GM12878 (cell line): ENCODE measurements at regions not wholly inside any gene's neighbourhood (a gene's known extent, or its start where the extent isn't known, plus 50 kb on each side); places are given as distances from the start of the nearest gene placed in this dataset.

Experiments used
- ATAC-seq: fragments of 200-7000 bp; cut with Tn5 transposase; 3 replicates; pipeline ENCODE4 v1.9.1; 2020; ENCODE audit warnings: mild to moderate bottlenecking, moderate library complexity
- BruUV-seq: library from RNA; stranded (reverse); fragments of 400-500 nt; replicated peaks from 2 replicates; lab custom pipeline; 2021; lab: Mats Ljungman, UMichigan
- CTCF ChIA-PET: fragments of 300-600 bp; sonication (Branson Sonifier 250); formaldehyde crosslinking; extraction: SDS; loops from one replicate; lab custom pipeline; 2021; ENCODE audit warnings: inconsistent platforms; lab: Yijun Ruan, JAX
- POLR2A ChIA-PET: fragments of 350-600 bp; formaldehyde crosslinking; extraction: SDS; loops from one replicate; lab custom pipeline; 2021; ENCODE audit warnings: inconsistent platforms; lab: Charles Lee
- RAD21 ChIA-PET: fragments of 300-600 bp; sonication (Branson Sonifier 250); formaldehyde crosslinking; loops from one replicate; lab custom pipeline; 2023; ENCODE audit warnings: antibody characterized with exemption; ENCODE audit not compliant: unreplicated experiment; lab: Charles Lee
- SMC1A ChIA-PET: fragments of 300-600 bp; sonication (Branson Sonifier 250); formaldehyde crosslinking; loops from one replicate; lab custom pipeline; 2023; ENCODE audit not compliant: unreplicated experiment, uncharacterized antibody; lab: Charles Lee
- DNase-seq: peaks from one replicate; pipeline ENCODE4 v3.0.0-alpha.2; 2011; ENCODE audit warnings: low read depth, low spot score
- FAIRE-seq: peaks from 3 replicates; lab custom pipeline; 2011; peaks lifted over from hg19 to GRCh38; lab: Jason Lieb, UNC
- H2AFZ ChIP-seq: 2 replicates; pipeline ENCODE4 v1.6.0; 2011; ENCODE audit warnings: low read depth, low read length, control low read depth; ENCODE audit not compliant: control insufficient read depth
- H3K27ac ChIP-seq: 2 replicates; pipeline ENCODE4 v1.5.1; 2011; ENCODE audit warnings: control low read depth; ENCODE audit not compliant: control insufficient read depth, insufficient read depth
- H3K27me3 ChIP-seq, 2 experiments: replicated peaks in 1 of 2; 2 replicates each; pipeline versions ENCODE4 v1.6.0 to v1.6.1; 2011; ENCODE audit warnings: low read length in 1 of 2; ENCODE audit not compliant: control insufficient read depth in 2 of 2, insufficient read depth in 2 of 2
- H3K36me3 ChIP-seq, 2 experiments: 2 replicates each; pipeline ENCODE4 v1.5.1; 2011; ENCODE audit warnings: low read length in 1 of 2; ENCODE audit not compliant: control insufficient read depth in 2 of 2, insufficient read depth in 2 of 2
- H3K4me1 ChIP-seq: 2 replicates; pipeline ENCODE4 v1.6.1; 2011; ENCODE audit warnings: mild to moderate bottlenecking, low read length, moderate library complexity, mixed read lengths; ENCODE audit not compliant: control insufficient read depth, insufficient read depth
- H3K4me2 ChIP-seq: 2 replicates; pipeline ENCODE4 v1.6.0; 2011; ENCODE audit warnings: control low read depth; ENCODE audit not compliant: control insufficient read depth, insufficient read depth
- H3K4me3 ChIP-seq: fragments of 200-600 bp; sonication (generic); 2 replicates; pipeline ENCODE4 v1.5.1; 2016
- H3K79me2 ChIP-seq: 2 replicates; pipeline ENCODE4 v1.6.0; 2011; ENCODE audit warnings: low read length; ENCODE audit not compliant: control insufficient read depth, insufficient read depth
- H3K9ac ChIP-seq: 2 replicates; pipeline ENCODE4 v1.8.0; 2011; ENCODE audit warnings: low read length, control low read depth, mixed read lengths; ENCODE audit not compliant: control insufficient read depth, insufficient read depth
- H3K9me3 ChIP-seq: replicated peaks from 3 replicates; pipeline ENCODE4 v1.5.1; 2011; ENCODE audit warnings: mild to moderate bottlenecking, low read length; ENCODE audit not compliant: control insufficient read depth, insufficient read depth
- H4K20me1 ChIP-seq: 2 replicates; pipeline ENCODE4 v1.6.0; 2011; ENCODE audit not compliant: control insufficient read depth, insufficient read depth
- CBFB ChIP-seq: IDR thresholded peaks from 2 replicates; pipeline ENCODE4 v1.6.1; 2016; ENCODE audit warnings: antibody characterized with exemption, low read depth
- FOXK2 ChIP-seq: fragments of 450-650 bp; IDR thresholded peaks from 2 replicates; pipeline ENCODE4 v1.6.1; 2017; ENCODE audit warnings: mild to moderate bottlenecking, moderate library complexity
- GATAD2B ChIP-seq: fragments of 450-650 bp; conservative IDR thresholded peaks from 2 replicates; pipeline ENCODE4 v1.6.1; 2017; ENCODE audit warnings: low read depth, mild to moderate bottlenecking, moderate library complexity
- HDAC6 ChIP-seq: fragments of 200-600 bp; sonication (generic); IDR thresholded peaks from one replicate; pipeline ENCODE4 v1.8.0; 2017; ENCODE audit warnings: antibody characterized with exemption; ENCODE audit not compliant: unreplicated experiment
- IRF4 ChIP-seq: IDR thresholded peaks from 2 replicates; pipeline ENCODE4 v1.6.1; 2011; ENCODE audit warnings: low read depth, low read length
- LARP7 ChIP-seq: fragments of 450-650 bp; IDR thresholded peaks from 2 replicates; pipeline ENCODE4 v1.6.1; 2017; ENCODE audit warnings: mild to moderate bottlenecking
- MYB ChIP-seq: fragments of 150-350 bp; IDR thresholded peaks from 2 replicates; pipeline ENCODE4 v1.6.1; 2014; ENCODE audit warnings: mild to moderate bottlenecking, low read depth, low read length, borderline replicate concordance
- POLR2AphosphoS5 ChIP-seq: IDR thresholded peaks from 2 replicates; pipeline ENCODE4 v1.6.1; 2011; ENCODE audit warnings: mild to moderate bottlenecking, low read length, inconsistent platforms
- RCOR1 ChIP-seq: conservative IDR thresholded peaks from 2 replicates; pipeline ENCODE4 v1.6.1; 2012; ENCODE audit warnings: low read depth, low read length, improper control_type of control experiment
- RELA ChIP-seq: fragments of 450-650 bp; IDR thresholded peaks from 2 replicates; pipeline ENCODE4 v1.8.0; 2014; ENCODE audit warnings: borderline replicate concordance; ENCODE audit not compliant: partially characterized antibody
- SPI1 ChIP-seq: IDR thresholded peaks from 2 replicates; pipeline ENCODE4 v1.6.1; 2011; ENCODE audit warnings: low read depth, mild to moderate bottlenecking, low read length, moderate library complexity, borderline replicate concordance; ENCODE audit not compliant: insufficient read depth
- SRF ChIP-seq, 2 experiments: IDR thresholded peaks; 2 replicates each; pipeline ENCODE4 v1.6.1; 2011; ENCODE audit warnings: low read depth in 2 of 2, low read length in 2 of 2, mild to moderate bottlenecking in 1 of 2, moderate library complexity in 1 of 2
- TCF12 ChIP-seq: IDR thresholded peaks from 2 replicates; pipeline ENCODE4 v1.6.1; 2011; ENCODE audit warnings: low read depth, mild to moderate bottlenecking, low read length
- WGBS: methylation state at CpG from one replicate; pipeline ENCODE4 v1.1.6; 2016; ENCODE audit warnings: low lambda C conversion rate; ENCODE audit not compliant: insufficient replicate concordance, insufficient coverage; ENCODE audit errors: missing lambda C conversion rate; 5-methylcytosine and 5-hydroxymethylcytosine counted together
- in situ Hi-C: fragments of 300-500 bp; cut with MboI; formaldehyde crosslinking; loops from 9 replicates; pipeline ENCODE4 v1.14.3; 2018; ENCODE audit warnings: mixed read lengths
- intact Hi-C: fragments of 100-400 bp; cut with micrococcal nuclease; formaldehyde crosslinking; loops from one replicate; pipeline ENCODE4 v1.14.2; 2022; ENCODE audit not compliant: unreplicated experiment
- TF ChIP-seq, protein P1 (sequence below): fragments of 450-650 bp; formaldehyde crosslinking; IDR thresholded peaks from 2 replicates; pipeline ENCODE4 v1.4.0; 2020; ENCODE audit warnings: mild to moderate bottlenecking, moderate library complexity

DNA sequence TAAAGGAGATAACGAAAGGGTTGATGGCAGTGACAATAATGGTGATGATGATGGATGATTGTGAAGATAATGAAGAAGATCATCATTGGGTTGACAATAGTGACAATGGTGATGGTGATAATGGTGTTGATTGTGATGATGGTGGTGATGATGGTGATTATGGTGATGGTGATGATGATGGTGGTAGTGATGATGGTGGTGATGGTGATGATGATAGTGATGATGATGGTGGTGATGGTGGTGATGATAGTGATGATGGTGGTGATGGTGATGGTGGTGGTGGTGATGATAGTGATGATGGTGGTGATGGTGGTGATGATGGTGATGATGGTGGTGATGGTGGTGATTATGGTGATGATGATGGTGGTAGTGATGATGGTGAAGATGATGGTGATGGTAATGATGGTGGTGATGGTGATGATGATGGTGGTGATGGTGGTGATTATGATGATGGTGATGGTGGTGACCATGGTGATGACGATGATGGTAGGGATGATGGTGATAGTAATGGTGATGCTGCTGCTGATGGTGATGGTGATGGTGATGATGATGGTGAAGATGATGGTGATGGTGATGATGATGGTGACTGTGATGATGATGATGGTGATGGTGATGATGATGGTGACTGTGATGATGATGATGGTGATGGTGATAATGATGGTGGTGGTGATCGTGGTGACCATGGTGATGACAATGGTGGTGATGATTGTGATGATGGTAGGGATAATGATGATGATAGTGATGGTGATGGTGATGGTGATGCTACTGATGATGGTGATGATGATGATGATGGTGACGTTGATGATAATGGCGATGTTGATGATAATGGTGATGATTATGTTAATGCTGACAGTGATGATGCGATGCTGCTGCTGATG, 61.6 kb upstream of the NKX1-1 start:
- H3K4me3 ChIP-seq = no peak overlapping the region
- H3K4me1 ChIP-seq = no peaks in the 10 kb centered on the region
- ChIA-PET SMC1A (no interaction called here), CTCF (no interaction called here), POLR2A (no interaction called here)
- no TSS peak for BruUV-seq
- in situ Hi-C loops = loop anchor here (10.0 kb wide), 2 partner anchors 63 to 1053 kb away; partner anchors contain the start of gene NKX1-1
- H4K20me1 ChIP-seq = no peaks in the 10 kb centered on the region
- ATAC-seq (no peak), FAIRE-seq (no peak)
- H3K79me2 ChIP-seq = no peaks in the 10 kb centered on the region
- no peak for TF ChIP-seq HDAC6
- TF ChIP-seq RELA = no peak
- TF ChIP-seq SRF (IDR thresholded peaks at IDR 0.05; ENCODE audit: low read depth in 2 of 2, low read length in 2 of 2) = no peak
- TF ChIP-seq, all 136 proteins: peak for 0
- H2AFZ ChIP-seq = no peak overlapping the region
- H3K36me3 ChIP-seq = no peaks in the 10 kb centered on the region
- no peaks in the 10 kb centered on the region for H3K27me3 ChIP-seq
- intact Hi-C loops = no loop called here
- RAD21 ChIA-PET = no interaction called here
- WGBS = 45% methylated on average over 6 of the region's 6 CpGs
- no peak for DNase-seq
- no peak overlapping the region for H3K9ac ChIP-seq
- no peak overlapping the region for H3K27ac ChIP-seq
- no peak overlapping the region for H3K4me2 ChIP-seq
- no peaks in the 10 kb centered on the region; the same call in 2 of the 3 replicates for H3K9me3 ChIP-seq

DNA sequence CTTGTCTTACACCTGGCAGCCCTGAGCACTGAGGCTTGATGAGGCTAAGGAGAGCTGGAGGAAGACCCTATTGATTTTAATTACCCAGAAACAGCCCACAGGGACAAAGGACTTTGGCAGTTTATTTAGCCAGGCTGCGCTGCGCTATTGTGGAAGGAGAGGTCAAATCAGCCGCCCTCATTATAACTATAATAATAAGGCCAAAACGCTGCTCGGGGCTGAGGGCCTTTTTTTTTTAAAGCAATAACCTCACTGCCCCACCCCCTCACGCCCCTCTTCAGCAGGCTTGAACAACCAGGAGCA, 60.6 kb upstream of the NKX1-1 start:
- ATAC-seq = no peak
- H3K4me1 ChIP-seq = no peaks in the 10 kb centered on the region
- no peaks in the 10 kb centered on the region for H3K36me3 ChIP-seq
- DNase-seq = no peak
- BruUV-seq = no TSS peak
- 55% methylated on average over 6 of the region's 6 CpGs for WGBS
- H3K9ac ChIP-seq = no peak overlapping the region
- H3K79me2 ChIP-seq = no peaks in the 10 kb centered on the region
- FAIRE-seq = no peak
- TF ChIP-seq, protein P1, sequence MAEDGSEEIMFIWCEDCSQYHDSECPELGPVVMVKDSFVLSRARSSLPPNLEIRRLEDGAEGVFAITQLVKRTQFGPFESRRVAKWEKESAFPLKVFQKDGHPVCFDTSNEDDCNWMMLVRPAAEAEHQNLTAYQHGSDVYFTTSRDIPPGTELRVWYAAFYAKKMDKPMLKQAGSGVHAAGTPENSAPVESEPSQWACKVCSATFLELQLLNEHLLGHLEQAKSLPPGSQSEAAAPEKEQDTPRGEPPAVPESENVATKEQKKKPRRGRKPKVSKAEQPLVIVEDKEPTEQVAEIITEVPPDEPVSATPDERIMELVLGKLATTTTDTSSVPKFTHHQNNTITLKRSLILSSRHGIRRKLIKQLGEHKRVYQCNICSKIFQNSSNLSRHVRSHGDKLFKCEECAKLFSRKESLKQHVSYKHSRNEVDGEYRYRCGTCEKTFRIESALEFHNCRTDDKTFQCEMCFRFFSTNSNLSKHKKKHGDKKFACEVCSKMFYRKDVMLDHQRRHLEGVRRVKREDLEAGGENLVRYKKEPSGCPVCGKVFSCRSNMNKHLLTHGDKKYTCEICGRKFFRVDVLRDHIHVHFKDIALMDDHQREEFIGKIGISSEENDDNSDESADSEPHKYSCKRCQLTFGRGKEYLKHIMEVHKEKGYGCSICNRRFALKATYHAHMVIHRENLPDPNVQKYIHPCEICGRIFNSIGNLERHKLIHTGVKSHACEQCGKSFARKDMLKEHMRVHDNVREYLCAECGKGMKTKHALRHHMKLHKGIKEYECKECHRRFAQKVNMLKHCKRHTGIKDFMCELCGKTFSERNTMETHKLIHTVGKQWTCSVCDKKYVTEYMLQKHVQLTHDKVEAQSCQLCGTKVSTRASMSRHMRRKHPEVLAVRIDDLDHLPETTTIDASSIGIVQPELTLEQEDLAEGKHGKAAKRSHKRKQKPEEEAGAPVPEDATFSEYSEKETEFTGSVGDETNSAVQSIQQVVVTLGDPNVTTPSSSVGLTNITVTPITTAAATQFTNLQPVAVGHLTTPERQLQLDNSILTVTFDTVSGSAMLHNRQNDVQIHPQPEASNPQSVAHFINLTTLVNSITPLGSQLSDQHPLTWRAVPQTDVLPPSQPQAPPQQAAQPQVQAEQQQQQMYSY (CRISPR knock-in tag) = no peak
- TF ChIP-seq RCOR1 = no peak
- TF ChIP-seq SPI1 = no peak
- TF ChIP-seq POLR2AphosphoS5 = no peak
- no peak for TF ChIP-seq IRF4
- TF ChIP-seq TCF12 = no peak
- no peak for TF ChIP-seq MYB
- no peak for TF ChIP-seq FOXK2
- no peak for TF ChIP-seq CBFB
- TF ChIP-seq GATAD2B = no peak
- no peak for TF ChIP-seq LARP7
- CTCF ChIA-PET = no interaction called here
- H3K9me3 ChIP-seq = no peaks in the 10 kb centered on the region; the same call in 2 of the 3 replicates
- in situ Hi-C loops = loop anchor here (10.0 kb wide), 2 partner anchors 62 to 1052 kb away; partner anchors contain the start of gene NKX1-1
- intact Hi-C loops = no loop called here
- no peak overlapping the region for H3K4me3 ChIP-seq
- H3K27ac ChIP-seq = no peak overlapping the region
- H2AFZ ChIP-seq = no peak overlapping the region
- SMC1A ChIA-PET = no interaction called here
- RAD21 ChIA-PET = no interaction called here
- no peaks in the 10 kb centered on the region for H3K27me3 ChIP-seq
- no peak overlapping the region for H3K4me2 ChIP-seq
- POLR2A ChIA-PET = no interaction called here
- no peaks in the 10 kb centered on the region for H4K20me1 ChIP-seq
